WTC11 (cell line): ENCODE measurements at regions not wholly inside any gene's neighbourhood (a gene's known extent, or its start where the extent isn't known, plus 50 kb on each side); places are given as distances from the start of the nearest gene placed in this dataset.

Experiments used
- ATAC-seq: fragments of 200-7000 bp; cut with Tn5 transposase; 2 replicates; pipeline ENCODE4 v1.10.0; 2021; ENCODE audit warnings: mild to moderate bottlenecking, moderate library complexity
- CTCF ChIA-PET: fragments of 300-600 bp; sonication (Branson Sonifier 250); formaldehyde crosslinking; loops from one replicate; lab custom pipeline; 2021; ENCODE audit warnings: antibody characterized with exemption; lab: Charles Lee
- POLR2A ChIA-PET: fragments of 350-600 bp; sonication (Branson Sonifier 250); formaldehyde crosslinking; loops from one replicate; lab custom pipeline; 2021; ENCODE audit warnings: antibody characterized with exemption; lab: Charles Lee
- DNase-seq: peaks from one replicate; pipeline ENCODE4 v3.0.0; 2021; ENCODE audit warnings: low spot score
- H3K27ac Mint-ChIP-seq: 2 replicates; pipeline ENCODE4 v1.8.0; 2021; ENCODE audit warnings: mixed read lengths
- H3K27me3 Mint-ChIP-seq: 2 replicates; pipeline ENCODE4 v1.8.0; 2021; ENCODE audit warnings: low read depth, mild to moderate bottlenecking, moderate library complexity, mixed read lengths
- H3K36me3 Mint-ChIP-seq: 2 replicates; pipeline ENCODE4 v1.8.0; 2021; ENCODE audit warnings: mixed read lengths
- H3K4me1 Mint-ChIP-seq: 2 replicates; pipeline ENCODE4 v1.8.0; 2022; ENCODE audit warnings: mixed read lengths
- H3K4me3 Mint-ChIP-seq: 2 replicates; pipeline ENCODE4 v1.8.0; 2021; ENCODE audit warnings: mild to moderate bottlenecking, moderate library complexity, mixed read lengths
- H3K9me3 Mint-ChIP-seq: 2 replicates; pipeline ENCODE4 v1.8.0; 2021; ENCODE audit warnings: mixed read lengths
- AR ChIP-seq: fragments of 250-450 bp; sonication (Bioruptor Pico); IDR thresholded peaks from 2 replicates; pipeline ENCODE4 v1.9.0; 2021; ENCODE audit warnings: mild to moderate bottlenecking
- ATF6 ChIP-seq: sonication (generic); formaldehyde crosslinking; IDR thresholded peaks from 2 replicates; pipeline ENCODE4 v1.8.1; 2023; ENCODE audit warnings: mild to moderate bottlenecking, missing genetic modification reagents
- CBFB ChIP-seq: sonication (generic); formaldehyde crosslinking; IDR thresholded peaks from 2 replicates; pipeline ENCODE4 v1.8.1; 2022; ENCODE audit warnings: mild to moderate bottlenecking, low read depth, missing genetic modification reagents
- E2F4 ChIP-seq: sonication (generic); formaldehyde crosslinking; IDR thresholded peaks from 2 replicates; pipeline ENCODE4 v1.8.1; 2022; ENCODE audit warnings: low read depth, mild to moderate bottlenecking, moderate library complexity, missing genetic modification reagents, borderline replicate concordance
- ELF4 ChIP-seq: sonication (generic); formaldehyde crosslinking; IDR thresholded peaks from 2 replicates; pipeline ENCODE4 v1.8.1; 2022; ENCODE audit warnings: low read depth, mild to moderate bottlenecking, moderate library complexity, missing genetic modification reagents
- EMX1 ChIP-seq: fragments of 250-450 bp; sonication (Bioruptor Pico); IDR thresholded peaks from 2 replicates; pipeline ENCODE4 v1.8.0; 2021; ENCODE audit warnings: mild to moderate bottlenecking
- ESRRA ChIP-seq: sonication (generic); formaldehyde crosslinking; IDR thresholded peaks from 2 replicates; pipeline ENCODE4 v1.8.1; 2022; ENCODE audit warnings: mild to moderate bottlenecking, missing genetic modification reagents, borderline replicate concordance
- FOXK1 ChIP-seq: sonication (generic); formaldehyde crosslinking; IDR thresholded peaks from 2 replicates; pipeline ENCODE4 v1.8.0; 2022; ENCODE audit warnings: mild to moderate bottlenecking, moderate library complexity, missing genetic modification reagents
- GTF2I ChIP-seq: fragments of 250-450 bp; sonication (Bioruptor Pico); conservative IDR thresholded peaks from 2 replicates; pipeline ENCODE4 v1.4.0; 2021; ENCODE audit warnings: mild to moderate bottlenecking
- JAZF1 ChIP-seq: fragments of 250-450 bp; sonication (Bioruptor Pico); IDR thresholded peaks from 2 replicates; pipeline ENCODE4 v1.9.0; 2021; ENCODE audit warnings: moderate library complexity, mild to moderate bottlenecking, inconsistent platforms
- MYBL2 ChIP-seq: sonication (generic); formaldehyde crosslinking; IDR thresholded peaks from 2 replicates; pipeline ENCODE4 v1.8.1; 2023; ENCODE audit warnings: mild to moderate bottlenecking, moderate library complexity, missing genetic modification reagents
- NFATC4 ChIP-seq: fragments of 250-450 bp; sonication (Bioruptor Pico); IDR thresholded peaks from 2 replicates; pipeline ENCODE4 v1.9.0; 2021; ENCODE audit warnings: mild to moderate bottlenecking
- NFE2L1 ChIP-seq: sonication (generic); formaldehyde crosslinking; IDR thresholded peaks from 2 replicates; pipeline ENCODE4 v1.8.1; 2023; ENCODE audit warnings: missing genetic modification reagents
- NR1H2 ChIP-seq: sonication (generic); formaldehyde crosslinking; IDR thresholded peaks from 2 replicates; pipeline ENCODE4 v1.9.0; 2021; ENCODE audit warnings: mild to moderate bottlenecking, moderate library complexity, missing genetic modification reagents
- PREB ChIP-seq: sonication (generic); formaldehyde crosslinking; IDR thresholded peaks from 2 replicates; pipeline ENCODE4 v1.8.1; 2022; ENCODE audit warnings: mild to moderate bottlenecking, missing genetic modification reagents, moderate library complexity, borderline replicate concordance
- RORB ChIP-seq: fragments of 250-450 bp; sonication (Bioruptor Pico); IDR thresholded peaks from 2 replicates; pipeline ENCODE4 v1.9.0; 2021; ENCODE audit warnings: mild to moderate bottlenecking
- SOX15 ChIP-seq: fragments of 250-450 bp; sonication (Bioruptor Pico); IDR thresholded peaks from 2 replicates; pipeline ENCODE4 v1.9.0; 2021; ENCODE audit warnings: mild to moderate bottlenecking
- ZNF219 ChIP-seq: sonication (generic); formaldehyde crosslinking; IDR thresholded peaks from 2 replicates; pipeline ENCODE4 v1.8.0; 2023; ENCODE audit warnings: missing genetic modification reagents, mild to moderate bottlenecking, borderline replicate concordance
- ZNF263 ChIP-seq: sonication (generic); formaldehyde crosslinking; IDR thresholded peaks from 2 replicates; pipeline ENCODE4 v1.8.1; 2022; ENCODE audit warnings: low read depth, mild to moderate bottlenecking, moderate library complexity, missing genetic modification reagents
- ZNF317 ChIP-seq: sonication (generic); formaldehyde crosslinking; IDR thresholded peaks from 2 replicates; pipeline ENCODE4 v1.8.1; 2023; ENCODE audit warnings: low read depth, mild to moderate bottlenecking, moderate library complexity, missing genetic modification reagents, borderline replicate concordance
- ZNF425 ChIP-seq: fragments of 250-450 bp; sonication (Bioruptor Pico); conservative IDR thresholded peaks from 2 replicates; pipeline ENCODE4 v1.9.0; 2021; ENCODE audit warnings: mild to moderate bottlenecking
- ZNF671 ChIP-seq: fragments of 250-450 bp; sonication (Bioruptor Pico); IDR thresholded peaks from 2 replicates; pipeline ENCODE4 v1.8.0; 2021; ENCODE audit warnings: mild to moderate bottlenecking
- TF ChIP-seq, protein P1 (sequence below): sonication (generic); formaldehyde crosslinking; IDR thresholded peaks from 2 replicates; pipeline ENCODE4 v1.8.1; 2023; ENCODE audit warnings: mild to moderate bottlenecking, missing genetic modification reagents, moderate library complexity
- TF ChIP-seq, protein P2 (sequence below): fragments of 250-450 bp; sonication (Bioruptor Pico); IDR thresholded peaks from 2 replicates; pipeline ENCODE4 v1.9.0; 2021; ENCODE audit warnings: moderate library complexity, mild to moderate bottlenecking, inconsistent platforms, borderline replicate concordance
- TF ChIP-seq, protein P3 (sequence below): fragments of 200-600 bp; IDR thresholded peaks from 2 replicates; pipeline ENCODE4 v1.8.0; 2022; ENCODE audit warnings: antibody characterized with exemption

DNA sequence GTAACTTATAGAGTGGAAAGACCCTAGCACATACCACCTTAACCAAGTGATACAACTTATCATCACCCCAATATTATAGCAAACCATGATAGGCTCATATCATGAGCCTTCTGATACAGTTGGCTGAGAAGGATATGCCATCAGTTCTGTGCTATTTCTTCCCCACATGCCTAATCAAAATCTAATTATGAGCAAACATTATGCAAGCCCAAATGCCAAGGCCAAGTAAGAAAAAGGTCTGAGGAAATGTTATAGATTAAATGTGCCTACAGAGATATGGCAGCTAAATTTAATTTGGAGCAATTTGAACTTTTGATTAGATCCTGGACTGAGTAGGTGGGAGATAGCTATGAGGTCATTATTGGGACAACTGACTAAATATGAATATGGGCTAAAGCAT lies 225.9 kb upstream of the PMFBP1 start:
- ChIA-PET CTCF (no interaction called here), POLR2A (no interaction called here)
- no peak overlapping the region for H3K4me3 Mint-ChIP-seq
- peaks cover 6% of the 10 kb centered on the region; the same call in 1 of the 2 replicates for H3K4me1 Mint-ChIP-seq
- TF ChIP-seq ZNF263 (CRISPR knock-in tag) = no peak
- no peak for TF ChIP-seq NFE2L1
- TF ChIP-seq AR (CRISPR knock-in tag) = no peak
- TF ChIP-seq ELF4 (CRISPR knock-in tag) = no peak
- no peak for TF ChIP-seq ATF6 (CRISPR knock-in tag)
- TF ChIP-seq SOX15 (CRISPR knock-in tag) = no peak
- TF ChIP-seq JAZF1 (CRISPR knock-in tag) = no peak
- no peak for TF ChIP-seq E2F4 (CRISPR knock-in tag)
- TF ChIP-seq, protein P1, sequence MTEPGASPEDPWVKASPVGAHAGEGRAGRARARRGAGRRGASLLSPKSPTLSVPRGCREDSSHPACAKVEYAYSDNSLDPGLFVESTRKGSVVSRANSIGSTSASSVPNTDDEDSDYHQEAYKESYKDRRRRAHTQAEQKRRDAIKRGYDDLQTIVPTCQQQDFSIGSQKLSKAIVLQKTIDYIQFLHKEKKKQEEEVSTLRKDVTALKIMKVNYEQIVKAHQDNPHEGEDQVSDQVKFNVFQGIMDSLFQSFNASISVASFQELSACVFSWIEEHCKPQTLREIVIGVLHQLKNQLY = no peak
- no peak for TF ChIP-seq ZNF219
- no peak for TF ChIP-seq ZNF671 (CRISPR knock-in tag)
- DNase-seq = no peak
- H3K36me3 Mint-ChIP-seq = peaks cover 16% of the 10 kb centered on the region
- no peak for ATAC-seq
- peaks cover 25% of the 10 kb centered on the region for H3K9me3 Mint-ChIP-seq
- H3K27me3 Mint-ChIP-seq = no peaks in the 10 kb centered on the region
- no peak overlapping the region for H3K27ac Mint-ChIP-seq

GRCh38 chr16:72394526-72394925 lies 222.6 kb upstream of the PMFBP1 start:
- Mint-ChIP-seq H3K27me3 (no peaks in the 10 kb centered on the region), H3K36me3 (peaks cover 21% of the 10 kb centered on the region), H3K9me3 (peaks cover 25% of the 10 kb centered on the region), H3K4me3 (no peak overlapping the region), H3K4me1 (peaks cover 4% of the 10 kb centered on the region), H3K27ac (no peak overlapping the region)
- CTCF ChIA-PET = no interaction called here
- ATAC-seq (no peak), DNase-seq (no peak)
- POLR2A ChIA-PET = no interaction called here
- no peak for TF ChIP-seq ZNF317 (CRISPR knock-in tag)
- no peak for TF ChIP-seq MYBL2 (CRISPR knock-in tag)
- TF ChIP-seq, protein P2, sequence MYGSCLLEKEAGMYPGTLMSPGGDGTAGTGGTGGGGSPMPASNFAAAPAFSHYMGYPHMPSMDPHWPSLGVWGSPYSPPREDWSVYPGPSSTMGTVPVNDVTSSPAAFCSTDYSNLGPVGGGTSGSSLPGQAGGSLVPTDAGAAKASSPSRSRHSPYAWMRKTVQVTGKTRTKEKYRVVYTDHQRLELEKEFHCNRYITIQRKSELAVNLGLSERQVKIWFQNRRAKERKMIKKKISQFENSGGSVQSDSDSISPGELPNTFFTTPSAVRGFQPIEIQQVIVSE = no peak
- no peak for TF ChIP-seq NR1H2
- TF ChIP-seq GTF2I (CRISPR knock-in tag) = no peak
- TF ChIP-seq ESRRA = no peak
- no peak for TF ChIP-seq CBFB (CRISPR knock-in tag)
- TF ChIP-seq NFATC4 (CRISPR knock-in tag) = no peak
- no peak for TF ChIP-seq RORB (CRISPR knock-in tag)
- TF ChIP-seq PREB = no peak
- no peak for TF ChIP-seq FOXK1 (CRISPR knock-in tag)
- no peak for TF ChIP-seq EMX1 (CRISPR knock-in tag)
- TF ChIP-seq ZNF219 = no peak
- TF ChIP-seq ZNF425 (CRISPR knock-in tag) = no peak
- TF ChIP-seq, protein P3, sequence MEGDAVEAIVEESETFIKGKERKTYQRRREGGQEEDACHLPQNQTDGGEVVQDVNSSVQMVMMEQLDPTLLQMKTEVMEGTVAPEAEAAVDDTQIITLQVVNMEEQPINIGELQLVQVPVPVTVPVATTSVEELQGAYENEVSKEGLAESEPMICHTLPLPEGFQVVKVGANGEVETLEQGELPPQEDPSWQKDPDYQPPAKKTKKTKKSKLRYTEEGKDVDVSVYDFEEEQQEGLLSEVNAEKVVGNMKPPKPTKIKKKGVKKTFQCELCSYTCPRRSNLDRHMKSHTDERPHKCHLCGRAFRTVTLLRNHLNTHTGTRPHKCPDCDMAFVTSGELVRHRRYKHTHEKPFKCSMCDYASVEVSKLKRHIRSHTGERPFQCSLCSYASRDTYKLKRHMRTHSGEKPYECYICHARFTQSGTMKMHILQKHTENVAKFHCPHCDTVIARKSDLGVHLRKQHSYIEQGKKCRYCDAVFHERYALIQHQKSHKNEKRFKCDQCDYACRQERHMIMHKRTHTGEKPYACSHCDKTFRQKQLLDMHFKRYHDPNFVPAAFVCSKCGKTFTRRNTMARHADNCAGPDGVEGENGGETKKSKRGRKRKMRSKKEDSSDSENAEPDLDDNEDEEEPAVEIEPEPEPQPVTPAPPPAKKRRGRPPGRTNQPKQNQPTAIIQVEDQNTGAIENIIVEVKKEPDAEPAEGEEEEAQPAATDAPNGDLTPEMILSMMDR = no peak
